Lung (tissue), 11 donors: ENCODE measurements at regions not wholly inside any gene's neighbourhood (a gene's known extent, or its start where the extent isn't known, plus 50 kb on each side); places are given as distances from the start of the nearest gene placed in this dataset.

ENCODE experiments used
- ATAC-seq: fragments of 200-7000 bp; cut with Tn5 transposase; one replicate; pipeline ENCODE4 v1.9.1; 2020; ENCODE audit warnings: moderate number of reproducible peaks; ENCODE audit not compliant: insufficient read depth, low FRiP score
- DNase-seq, 3 donors: peaks; one replicate each; pipeline ENCODE4 v3.0.0-alpha.2; 2013 to 2017
- H3K27ac ChIP-seq, 2 donors: one replicate each; pipeline ENCODE4 v1.5.1; 2013; ENCODE audit warnings: mild to moderate bottlenecking in 2 of 2, moderate library complexity in 2 of 2, control low read depth in 1 of 2, inconsistent platforms in 1 of 2, low read depth in 1 of 2, low read length in 1 of 2
- H3K27me3 ChIP-seq, 3 donors: one replicate each; pipeline ENCODE4 v1.5.1; 2013; ENCODE audit warnings: low read length in 2 of 3; ENCODE audit not compliant: control insufficient read depth in 3 of 3, insufficient read depth in 3 of 3
- H3K36me3 ChIP-seq, 4 donors: one replicate each; pipeline ENCODE4 v1.5.1; 2013; ENCODE audit warnings: low read length in 4 of 4, mild to moderate bottlenecking in 1 of 4, moderate library complexity in 1 of 4; ENCODE audit not compliant: control insufficient read depth in 4 of 4, insufficient read depth in 4 of 4
- H3K4me1 ChIP-seq, 5 donors: one replicate each; pipeline ENCODE4 v1.5.1; 2013; ENCODE audit warnings: low read length in 5 of 5, mild to moderate bottlenecking in 2 of 5, moderate library complexity in 1 of 5; ENCODE audit not compliant: control insufficient read depth in 5 of 5, insufficient read depth in 5 of 5
- H3K4me3 ChIP-seq: one replicate; pipeline ENCODE4 v1.5.1; 2013; ENCODE audit warnings: mild to moderate bottlenecking, control low read depth, moderate library complexity
- H3K9ac ChIP-seq, 2 donors: one replicate each; pipeline ENCODE4 v1.5.1; 2013; ENCODE audit warnings: low read length in 2 of 2, control low read depth in 1 of 2; ENCODE audit not compliant: insufficient read depth in 1 of 2
- H3K9me3 ChIP-seq, 4 donors: one replicate each; pipeline ENCODE4 v1.5.1; 2013; ENCODE audit warnings: low read length in 3 of 4, mild to moderate bottlenecking in 1 of 4, moderate library complexity in 1 of 4; ENCODE audit not compliant: control insufficient read depth in 4 of 4, insufficient read depth in 3 of 4
- WGBS, 2 donors: extraction: QIAGEN DNeasy Blood & Tissue Kit; methylation state at CpG; one replicate each; pipeline ENCODE4 v1.1.7; 2013; 5-methylcytosine and 5-hydroxymethylcytosine counted together
- TF ChIP-seq, protein P1 (sequence below): IDR thresholded peaks from 2 replicates; pipeline ENCODE4 v1.5.1; 2012; ENCODE audit warnings: mild to moderate bottlenecking; ENCODE audit errors: control extremely low read depth, extremely low read depth
- donor health status: control.
- donor health status: control.
- donor health status: Bipolar disorder and iron deficiency.
- donor health status: healthy.
- donor health status: DM: yes; HTN: yes; CAD: no.

DNA sequence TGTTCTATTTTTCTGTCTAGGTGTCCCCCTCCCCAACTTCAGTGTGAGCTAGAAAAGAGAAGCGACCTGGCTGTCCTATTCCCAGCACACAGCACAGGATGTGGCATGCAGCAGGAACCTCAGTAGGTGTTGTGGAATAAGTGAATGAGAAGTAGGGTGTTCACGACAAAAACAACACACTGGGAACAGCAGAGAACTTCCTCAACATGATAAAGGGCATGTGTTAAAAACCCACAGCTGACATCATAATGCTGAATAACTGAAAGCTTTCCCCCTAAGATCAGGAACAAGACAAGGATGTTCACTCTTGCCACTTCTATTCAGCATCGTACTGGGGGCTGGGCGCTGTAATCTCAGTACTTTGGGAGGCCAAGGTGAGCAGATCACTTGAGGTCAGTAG lies 155.6 kb upstream of the ZNF618 start:
- Histone ChIP-seq H3K36me3 (no peaks in the 10 kb centered on the region), H3K4me1 (no peaks in the 10 kb centered on the region), H3K27ac (no peak overlapping the region), H3K9me3 (peaks cover 0 to 5% (median 1%) of the 10 kb centered on the region in 4 donors), H3K27me3 (peaks cover 0 to 3% (median 0%) of the 10 kb centered on the region in 3 donors), H3K9ac (no peak overlapping the region), H3K4me3 (no peak overlapping the region)
- TF ChIP-seq, protein P1, sequence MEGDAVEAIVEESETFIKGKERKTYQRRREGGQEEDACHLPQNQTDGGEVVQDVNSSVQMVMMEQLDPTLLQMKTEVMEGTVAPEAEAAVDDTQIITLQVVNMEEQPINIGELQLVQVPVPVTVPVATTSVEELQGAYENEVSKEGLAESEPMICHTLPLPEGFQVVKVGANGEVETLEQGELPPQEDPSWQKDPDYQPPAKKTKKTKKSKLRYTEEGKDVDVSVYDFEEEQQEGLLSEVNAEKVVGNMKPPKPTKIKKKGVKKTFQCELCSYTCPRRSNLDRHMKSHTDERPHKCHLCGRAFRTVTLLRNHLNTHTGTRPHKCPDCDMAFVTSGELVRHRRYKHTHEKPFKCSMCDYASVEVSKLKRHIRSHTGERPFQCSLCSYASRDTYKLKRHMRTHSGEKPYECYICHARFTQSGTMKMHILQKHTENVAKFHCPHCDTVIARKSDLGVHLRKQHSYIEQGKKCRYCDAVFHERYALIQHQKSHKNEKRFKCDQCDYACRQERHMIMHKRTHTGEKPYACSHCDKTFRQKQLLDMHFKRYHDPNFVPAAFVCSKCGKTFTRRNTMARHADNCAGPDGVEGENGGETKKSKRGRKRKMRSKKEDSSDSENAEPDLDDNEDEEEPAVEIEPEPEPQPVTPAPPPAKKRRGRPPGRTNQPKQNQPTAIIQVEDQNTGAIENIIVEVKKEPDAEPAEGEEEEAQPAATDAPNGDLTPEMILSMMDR = no peak
- no peak for DNase-seq
- 42 to 49% methylated on average over 4 of the region's 4 CpGs for WGBS, 2 donors
- no peak for ATAC-seq

DNA sequence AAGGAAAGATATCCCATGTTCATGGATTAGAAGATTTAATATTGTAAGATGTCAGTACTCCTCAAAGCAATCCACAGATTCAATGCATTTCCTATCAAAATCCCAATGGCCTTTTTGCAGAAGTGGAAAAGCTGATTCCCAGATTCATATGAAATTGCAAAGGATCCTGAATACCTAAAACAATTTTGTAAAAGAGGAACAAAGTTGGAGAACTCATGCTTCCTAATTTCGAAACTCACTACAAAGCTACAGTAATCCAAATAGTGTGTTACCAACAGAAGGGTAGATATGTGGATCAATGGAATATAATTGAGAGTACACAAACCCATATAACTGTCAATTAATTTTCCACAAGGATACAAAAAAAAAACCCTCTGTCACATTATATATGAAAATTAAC lies 154.3 kb upstream of the ZNF618 start:
- H3K9me3 ChIP-seq = peaks cover 0 to 2% (median under 1%) of the 10 kb centered on the region in 4 donors
- H3K9ac ChIP-seq = no peak overlapping the region
- 80 to 87% methylated on average over 1 of the region's 1 CpG for WGBS, 2 donors
- no peak overlapping the region for H3K27ac ChIP-seq
- H3K36me3 ChIP-seq = no peaks in the 10 kb centered on the region
- TF ChIP-seq, protein P1 = no peak
- no peak for DNase-seq
- peaks cover 0 to 3% (median 0%) of the 10 kb centered on the region in 3 donors for H3K27me3 ChIP-seq
- no peak for ATAC-seq
- no peak overlapping the region for H3K4me3 ChIP-seq
- H3K4me1 ChIP-seq = no peaks in the 10 kb centered on the region

- no peak overlapping the region for H3K27ac ChIP-seq
- no peak overlapping the region for H3K9ac ChIP-seq
- DNase-seq (no peak), ATAC-seq (no peak)
- WGBS, 2 donors = 83 to 86% methylated on average over 5 of the region's 6 CpGs
- no peak overlapping the region for H3K4me3 ChIP-seq
- H3K4me1 ChIP-seq = no peaks in the 10 kb centered on the region
- TF ChIP-seq, protein P1 = no peak
- H3K36me3 ChIP-seq = no peaks in the 10 kb centered on the region
- peaks cover 0 to 2% (median 0%) of the 10 kb centered on the region in 3 donors for H3K27me3 ChIP-seq
- H3K9me3 ChIP-seq = peaks cover 0 to 4% (median 2%) of the 10 kb centered on the region in 4 donors
Measured at GRCh38 chr9:113724202-113724601, 151.9 kb upstream of the ZNF618 start.

DNA sequence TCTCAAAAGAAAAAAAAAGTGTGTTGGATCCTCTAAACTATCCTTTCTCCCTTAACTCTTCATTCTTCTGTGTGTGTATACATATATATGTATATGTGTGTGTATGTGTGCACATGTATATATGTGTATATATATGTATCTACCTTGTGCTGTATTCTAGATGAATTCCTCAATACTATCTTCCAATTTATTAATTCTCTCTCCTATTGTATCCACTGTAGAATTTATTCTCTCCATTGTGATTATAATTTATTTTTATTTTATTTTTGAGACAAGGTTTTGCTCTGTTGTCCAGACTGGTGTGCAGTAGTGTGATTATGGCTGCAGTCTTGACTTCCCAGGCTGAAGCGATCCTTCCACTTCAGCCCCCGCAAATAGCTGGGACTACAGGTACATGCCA lies 147.1 kb upstream of the ZNF618 start:
- H3K27ac ChIP-seq = no peak overlapping the region
- no peak overlapping the region for H3K9ac ChIP-seq
- TF ChIP-seq, protein P1 = no peak
- no peak for ATAC-seq
- no peaks in the 10 kb centered on the region for H3K27me3 ChIP-seq
- H3K4me1 ChIP-seq = no peaks in the 10 kb centered on the region
- H3K4me3 ChIP-seq = no peak overlapping the region
- peaks cover 0 to 11% (median 2%) of the 10 kb centered on the region in 4 donors for H3K9me3 ChIP-seq
- no peaks in the 10 kb centered on the region for H3K36me3 ChIP-seq
- 95 to 98% methylated on average over 2 of the region's 2 CpGs for WGBS, 2 donors
- no peak for DNase-seq
